ENCODE measurements at regions not wholly inside any gene's neighbourhood (a gene's known extent, or its start where the extent isn't known, plus 50 kb on each side); places are given as distances from the start of the nearest gene placed in this dataset.

DNA sequence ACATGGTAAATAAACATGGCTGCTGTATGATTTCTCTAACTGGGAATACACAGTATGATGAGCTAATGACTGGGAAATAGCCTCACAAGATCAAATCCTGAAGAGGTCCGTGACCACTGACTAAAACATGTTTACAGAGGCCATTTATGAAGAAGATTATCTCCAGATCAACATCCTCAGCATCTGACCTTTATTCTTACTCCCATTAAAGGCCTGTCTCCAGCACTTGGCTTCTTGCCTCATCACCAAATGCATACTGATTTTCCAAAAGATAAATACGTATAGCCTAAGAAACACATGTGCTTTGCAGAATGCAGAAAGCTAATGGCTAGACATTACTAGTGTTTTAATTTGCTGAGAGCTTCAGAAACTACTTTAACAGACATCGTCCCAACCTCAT is 108.0 kb upstream of the TSLP start:
- Mint-ChIP-seq H3K27me3 (ENCODE audit: low read depth) (no peaks in the 10 kb centered on the region), H3K9me3 (peaks cover 10% of the 10 kb centered on the region), H3K4me3 (no peak overlapping the region), H3K36me3 (no peaks in the 10 kb centered on the region), H3K27ac (no peak overlapping the region), H3K4me1 (peaks cover 16% of the 10 kb centered on the region)
- TF ChIP-seq, protein P1, sequence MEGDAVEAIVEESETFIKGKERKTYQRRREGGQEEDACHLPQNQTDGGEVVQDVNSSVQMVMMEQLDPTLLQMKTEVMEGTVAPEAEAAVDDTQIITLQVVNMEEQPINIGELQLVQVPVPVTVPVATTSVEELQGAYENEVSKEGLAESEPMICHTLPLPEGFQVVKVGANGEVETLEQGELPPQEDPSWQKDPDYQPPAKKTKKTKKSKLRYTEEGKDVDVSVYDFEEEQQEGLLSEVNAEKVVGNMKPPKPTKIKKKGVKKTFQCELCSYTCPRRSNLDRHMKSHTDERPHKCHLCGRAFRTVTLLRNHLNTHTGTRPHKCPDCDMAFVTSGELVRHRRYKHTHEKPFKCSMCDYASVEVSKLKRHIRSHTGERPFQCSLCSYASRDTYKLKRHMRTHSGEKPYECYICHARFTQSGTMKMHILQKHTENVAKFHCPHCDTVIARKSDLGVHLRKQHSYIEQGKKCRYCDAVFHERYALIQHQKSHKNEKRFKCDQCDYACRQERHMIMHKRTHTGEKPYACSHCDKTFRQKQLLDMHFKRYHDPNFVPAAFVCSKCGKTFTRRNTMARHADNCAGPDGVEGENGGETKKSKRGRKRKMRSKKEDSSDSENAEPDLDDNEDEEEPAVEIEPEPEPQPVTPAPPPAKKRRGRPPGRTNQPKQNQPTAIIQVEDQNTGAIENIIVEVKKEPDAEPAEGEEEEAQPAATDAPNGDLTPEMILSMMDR (IDR thresholded peaks at IDR 0.05; ENCODE audit: unreplicated experiment), result no peak
- DNase-seq (ENCODE audit: low spot score in 2 of 2, unreplicated experiment in 2 of 2), result no peak

DNA sequence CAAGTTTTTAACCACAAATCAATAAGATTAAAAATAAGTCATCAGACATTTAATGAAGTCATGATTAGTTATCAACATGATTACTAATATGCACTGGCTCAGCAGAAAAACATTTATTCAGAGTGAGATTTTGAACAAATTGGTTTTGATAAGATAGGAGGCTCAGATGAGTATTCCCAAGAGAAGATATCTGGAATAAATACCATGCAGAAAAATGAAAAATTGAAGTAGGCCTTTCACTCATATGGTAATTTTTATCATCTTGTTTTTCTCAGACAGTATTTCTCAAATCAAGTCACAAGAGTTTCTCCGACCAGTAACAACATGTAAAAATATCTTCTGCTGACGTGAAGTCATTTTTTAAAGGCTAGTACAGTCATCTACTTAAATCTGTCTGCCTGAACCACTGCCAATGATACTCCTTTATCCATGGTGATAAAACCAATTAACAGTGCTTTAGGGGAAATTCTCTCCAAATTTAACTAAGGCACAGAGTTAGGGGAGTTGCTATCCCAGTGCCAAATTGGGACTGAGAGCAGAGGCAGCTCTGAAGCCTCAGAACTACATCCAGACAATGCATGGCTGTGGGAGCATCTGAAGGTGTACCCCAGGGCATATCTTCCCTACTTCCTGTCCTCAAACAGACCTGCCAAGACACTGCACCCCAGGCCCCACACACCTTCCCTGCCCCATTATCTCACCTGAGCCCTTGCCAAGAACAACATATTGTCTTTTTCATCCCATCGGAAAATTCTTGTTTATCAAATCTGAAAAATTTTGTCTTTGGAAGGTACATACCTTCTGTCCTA is 105.5 kb upstream of the TSLP start:
- Mint-ChIP-seq H3K27ac (peak overlapping the region; percentile 9), H3K4me3 (no peak overlapping the region), H3K4me1 (peaks cover 16% of the 10 kb centered on the region), H3K27me3 (ENCODE audit: low read depth) (no peaks in the 10 kb centered on the region), H3K9me3 (peaks cover under 1% of the 10 kb centered on the region), H3K36me3 (no peaks in the 10 kb centered on the region)
- no peak for DNase-seq (ENCODE audit: low spot score in 2 of 2, unreplicated experiment in 2 of 2)
- TF ChIP-seq, protein P1 (IDR thresholded peaks at IDR 0.05; ENCODE audit: unreplicated experiment), result no peak

DNA sequence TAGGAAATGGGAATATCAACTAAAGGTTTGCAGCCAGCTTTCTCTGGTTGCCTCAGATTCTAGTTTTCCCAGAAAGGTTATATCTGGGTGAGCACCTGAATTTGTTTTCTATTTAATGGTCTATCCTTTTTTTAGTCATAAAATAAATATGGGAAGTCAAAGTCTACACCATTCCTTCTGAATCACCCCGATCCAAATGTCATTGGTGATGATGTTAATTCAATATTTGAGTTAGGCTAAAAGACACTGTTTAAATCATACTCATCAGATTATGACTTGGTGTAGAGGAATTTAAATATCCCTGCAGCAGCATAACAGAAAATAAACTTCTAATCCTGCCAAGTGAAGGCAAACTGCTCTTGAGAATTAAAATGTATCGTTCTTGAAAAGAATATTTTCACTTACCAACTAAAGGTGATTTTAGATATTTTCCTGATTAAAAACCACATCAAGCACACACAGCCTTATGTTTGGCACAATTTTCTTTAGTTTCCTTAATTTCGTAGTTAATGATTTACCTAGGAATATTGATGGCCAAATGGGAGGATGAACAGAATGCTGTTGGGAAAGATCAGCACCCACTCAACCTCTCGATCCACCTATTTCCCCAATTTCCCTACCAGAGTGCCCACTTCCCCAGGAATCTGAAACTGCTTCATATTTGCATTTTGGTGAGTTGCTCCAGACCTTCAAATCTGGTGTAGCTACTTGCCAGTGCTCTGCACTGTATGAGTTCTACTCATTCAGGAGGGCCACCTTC is 103.1 kb upstream of the TSLP start:
- TF ChIP-seq, protein P1 (IDR thresholded peaks at IDR 0.05; ENCODE audit: unreplicated experiment), result no peak
- H3K27me3 Mint-ChIP-seq (ENCODE audit: low read depth), result no peaks in the 10 kb centered on the region
- no peaks in the 10 kb centered on the region for H3K36me3 Mint-ChIP-seq

DNA sequence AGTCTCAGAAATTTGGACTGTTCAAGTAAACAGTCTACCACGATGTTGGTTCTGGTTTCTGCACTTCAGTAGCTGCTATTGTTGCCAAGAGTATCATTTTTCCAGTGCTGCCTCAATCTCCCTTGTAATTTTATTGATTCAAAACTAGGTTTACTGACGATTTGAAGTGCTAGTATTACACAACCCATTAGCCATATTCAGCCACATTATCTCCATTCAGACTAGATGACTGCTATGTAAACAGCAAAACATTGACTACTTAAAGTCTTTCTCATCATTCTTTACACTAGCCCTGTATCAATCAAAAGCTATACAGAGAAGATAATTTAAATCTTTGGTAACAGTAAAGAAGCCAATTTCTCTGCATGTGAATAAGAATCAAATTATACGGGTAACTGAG is 102.0 kb upstream of the TSLP start:
- Mint-ChIP-seq H3K4me3 (no peak overlapping the region), H3K36me3 (no peaks in the 10 kb centered on the region), H3K4me1 (peaks cover 14% of the 10 kb centered on the region), H3K27ac (no peak overlapping the region), H3K27me3 (ENCODE audit: low read depth) (no peaks in the 10 kb centered on the region), H3K9me3 (no peaks in the 10 kb centered on the region)
- TF ChIP-seq, protein P1 (IDR thresholded peaks at IDR 0.05; ENCODE audit: unreplicated experiment), result no peak
- no peak for DNase-seq (ENCODE audit: low spot score in 2 of 2, unreplicated experiment in 2 of 2)

More for the DNA sequence above, 103.1 kb upstream of the TSLP start:
- Mint-ChIP-seq H3K4me1 (peaks cover 16% of the 10 kb centered on the region), H3K4me3 (no peak overlapping the region), H3K27ac (no peak overlapping the region), H3K9me3 (no peaks in the 10 kb centered on the region)
- no peak for DNase-seq (ENCODE audit: low spot score in 2 of 2, unreplicated experiment in 2 of 2)

DNA sequence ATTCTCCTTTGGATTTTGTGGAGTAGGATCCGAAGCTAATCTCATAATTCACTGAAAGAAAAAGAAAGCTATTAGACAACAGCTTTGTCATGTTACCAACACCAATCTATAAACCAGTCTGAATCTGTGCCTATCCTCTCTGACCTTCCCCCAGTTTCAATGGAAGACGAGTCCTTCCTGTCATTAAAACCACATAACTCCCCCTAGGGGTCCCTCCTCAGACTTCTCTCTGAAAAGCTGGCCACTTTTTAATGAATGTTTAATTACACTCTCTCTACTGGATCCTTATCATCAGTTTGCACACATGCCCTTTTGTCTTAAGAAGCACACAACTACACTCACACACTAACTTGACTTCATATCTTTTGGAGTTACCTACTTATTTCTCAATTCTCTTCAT is 98.0 kb upstream of the TSLP start:
- Mint-ChIP-seq H3K4me1 (no peaks in the 10 kb centered on the region), H3K27ac (no peak overlapping the region), H3K9me3 (peaks cover 12% of the 10 kb centered on the region), H3K27me3 (ENCODE audit: low read depth) (no peaks in the 10 kb centered on the region), H3K4me3 (no peak overlapping the region), H3K36me3 (no peaks in the 10 kb centered on the region)
- no peak for DNase-seq (ENCODE audit: low spot score in 2 of 2, unreplicated experiment in 2 of 2)
- TF ChIP-seq, protein P1 (IDR thresholded peaks at IDR 0.05; ENCODE audit: unreplicated experiment), result no peak

Data from mesothelial cell of epicardium (in vitro differentiated cells).